Mucosa of descending colon (tissue), 3 donors: ENCODE measurements at regions not wholly inside any gene's neighbourhood (a gene's known extent, or its start where the extent isn't known, plus 50 kb on each side); places are given as distances from the start of the nearest gene placed in this dataset.
A peak's percentile ranks its signal among the peaks of the same experiment; 100 is the strongest.
"Not testable (repeated sequence)": the region's sequence is repeated elsewhere in the genome, so short reads cannot be mapped to it uniquely, and the experiment has no call there.

ENCODE experiments used
- ATAC-seq: fragments of 200-7000 bp; cut with Tn5 transposase; one replicate; pipeline ENCODE4 v1.9.1; 2020; ENCODE audit warnings: mild to moderate bottlenecking, moderate library complexity
- DNase-seq, 3 donors: peaks; one replicate each; pipeline ENCODE4 v3.0.0-alpha.2; 2020
- H3K36me3 ChIP-seq: fragments of 200-600 bp; one replicate; pipeline ENCODE4 v1.8.0; 2021; ENCODE audit warnings: low read depth, mild to moderate bottlenecking
- H3K4me1 ChIP-seq: fragments of 200-600 bp; one replicate; pipeline ENCODE4 v1.8.0; 2021; ENCODE audit warnings: low read depth, mild to moderate bottlenecking
- H3K4me3 ChIP-seq: fragments of 200-600 bp; one replicate; pipeline ENCODE4 v1.8.0; 2021; ENCODE audit warnings: mild to moderate bottlenecking
- H3K9me3 ChIP-seq: fragments of 200-600 bp; one replicate; pipeline ENCODE4 v1.8.0; 2021; ENCODE audit warnings: mild to moderate bottlenecking
- intact Hi-C, 2 donors: fragments of 100-400 bp; cut with DNase I in 1 of 2; cut with micrococcal nuclease in 1 of 2; formaldehyde crosslinking; loops; one replicate each; pipeline versions ENCODE4 v1.11.0 to v1.11.1; 2022; cut with DNase I, micrococcal nuclease
- donor health status: DM: no; HTN: no; CAD: no; lungs with moderate emphysema.
- donor health status: DM: no; HTN: no; CAD: no.
- donor health status: DM: no; HTN: yes; CAD: no.

GRCh38 chr9:40097992-40098391, 742.5 kb downstream of the SPATA31A1 start:
- intact Hi-C loops, H3K9me3 ChIP-seq, H3K36me3 ChIP-seq, H3K4me3 ChIP-seq, ATAC-seq, DNase-seq, H3K4me1 ChIP-seq: not testable (repeated sequence)

DNA sequence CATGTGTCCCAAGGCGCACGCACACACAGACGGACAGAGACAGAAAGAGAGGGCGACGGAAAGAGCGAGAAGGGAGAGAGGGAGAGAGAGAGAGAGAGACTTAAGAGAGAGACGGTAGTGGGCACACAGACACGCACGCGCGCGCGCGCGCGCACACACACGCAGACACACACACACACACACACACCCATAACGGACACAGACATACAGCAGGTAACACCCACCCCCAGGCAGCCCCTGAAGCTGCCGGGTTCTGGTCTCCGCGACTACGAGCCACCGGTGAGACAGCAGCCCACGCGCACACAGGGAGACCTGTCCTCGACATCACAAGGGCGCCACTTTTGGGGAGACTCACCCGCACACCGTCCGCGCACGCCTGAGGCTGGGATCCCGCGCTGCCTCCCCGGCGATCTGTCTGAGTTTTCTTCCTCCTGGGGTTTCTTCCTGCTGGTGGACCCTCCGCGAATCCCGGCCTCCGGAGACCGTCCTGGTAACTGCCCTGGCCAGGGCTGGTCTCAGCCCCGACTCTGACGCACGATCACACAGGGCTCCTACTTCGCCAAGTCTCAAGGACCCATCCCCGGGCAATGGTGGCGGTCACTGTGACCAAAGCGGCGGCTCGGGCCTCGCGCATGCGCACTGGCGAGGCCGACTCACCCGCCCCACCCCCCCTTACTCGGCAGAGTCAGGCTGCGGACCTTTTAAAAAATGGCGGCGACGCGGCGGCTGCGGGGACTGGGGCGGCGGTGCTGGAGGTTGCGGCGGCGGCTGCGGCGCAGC, 750.7 kb downstream of the SPATA31A1 start:
- H3K4me3 ChIP-seq, result peak overlapping the region; percentile 19
- peak; percentile 71 to 77 (median 76) for DNase-seq

DNA sequence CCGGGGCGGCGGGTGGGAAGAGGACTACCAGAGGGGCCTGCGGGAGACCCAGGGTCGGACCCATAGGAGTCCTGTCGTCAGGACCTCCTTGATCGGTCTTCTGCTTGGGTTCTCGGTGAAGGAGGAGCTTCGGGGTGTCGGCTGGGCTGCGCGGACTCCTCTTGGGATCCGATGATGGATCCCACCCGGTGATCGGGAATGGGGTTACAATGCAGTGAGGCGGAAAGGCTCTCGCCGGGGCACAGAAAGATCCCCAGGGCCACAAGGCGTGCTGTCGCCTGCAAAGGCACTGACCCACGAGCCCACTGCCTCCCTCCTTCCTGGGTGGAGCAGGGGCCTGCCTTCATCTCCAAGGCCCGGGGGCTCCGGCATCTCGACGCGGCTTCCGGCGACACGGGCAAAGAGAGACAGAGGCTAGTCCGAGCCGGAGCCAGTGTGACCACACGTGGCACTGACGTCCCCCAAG, 751.3 kb downstream of the SPATA31A1 start:
- peak in 2 of 3 donors; percentile 17 to 25 for DNase-seq
- H3K4me3 ChIP-seq, intact Hi-C loops, ATAC-seq, H3K36me3 ChIP-seq, H3K9me3 ChIP-seq, H3K4me1 ChIP-seq: not testable (repeated sequence)

More for the DNA sequence above, 750.7 kb downstream of the SPATA31A1 start:
- ATAC-seq, result peak; percentile 83
- H3K36me3 ChIP-seq, intact Hi-C loops, H3K4me1 ChIP-seq, H3K9me3 ChIP-seq: not testable (repeated sequence)

- ATAC-seq, H3K9me3 ChIP-seq, intact Hi-C loops, H3K36me3 ChIP-seq, H3K4me3 ChIP-seq, H3K4me1 ChIP-seq: not testable (repeated sequence)
- DNase-seq, result peak in 1 of 3 donors; percentile 16
Measured at GRCh38 chr9:40107251-40107650, 751.8 kb downstream of the SPATA31A1 start.

DNA sequence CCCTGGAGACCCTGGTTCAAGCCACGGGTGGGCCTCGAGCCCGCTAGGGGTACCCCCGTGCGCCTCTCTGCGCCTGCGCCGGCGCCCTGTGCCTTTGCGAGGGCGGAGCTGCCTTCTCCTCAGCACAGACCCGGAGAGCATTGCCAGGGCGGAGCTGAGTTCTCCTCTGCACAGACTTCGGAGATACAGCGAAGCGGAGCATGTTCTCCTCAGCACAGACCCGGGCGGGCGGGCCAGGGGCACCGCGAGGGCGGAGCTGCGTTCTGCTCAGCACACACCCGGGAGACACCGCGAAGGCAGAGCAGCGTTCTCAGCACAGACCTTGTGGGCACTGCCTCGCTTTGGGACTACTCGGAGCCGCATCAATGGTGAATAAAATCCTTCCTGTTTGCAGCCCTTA, 753.0 kb downstream of the SPATA31A1 start:
- ATAC-seq, H3K4me1 ChIP-seq, H3K36me3 ChIP-seq, DNase-seq, H3K9me3 ChIP-seq, H3K4me3 ChIP-seq, intact Hi-C loops: not testable (repeated sequence)

- H3K4me3 ChIP-seq, H3K36me3 ChIP-seq, H3K4me1 ChIP-seq, H3K9me3 ChIP-seq, intact Hi-C loops, ATAC-seq, DNase-seq: not testable (repeated sequence)
Measured at GRCh38 chr9:40110751-40111150, 755.3 kb downstream of the SPATA31A1 start.

DNA sequence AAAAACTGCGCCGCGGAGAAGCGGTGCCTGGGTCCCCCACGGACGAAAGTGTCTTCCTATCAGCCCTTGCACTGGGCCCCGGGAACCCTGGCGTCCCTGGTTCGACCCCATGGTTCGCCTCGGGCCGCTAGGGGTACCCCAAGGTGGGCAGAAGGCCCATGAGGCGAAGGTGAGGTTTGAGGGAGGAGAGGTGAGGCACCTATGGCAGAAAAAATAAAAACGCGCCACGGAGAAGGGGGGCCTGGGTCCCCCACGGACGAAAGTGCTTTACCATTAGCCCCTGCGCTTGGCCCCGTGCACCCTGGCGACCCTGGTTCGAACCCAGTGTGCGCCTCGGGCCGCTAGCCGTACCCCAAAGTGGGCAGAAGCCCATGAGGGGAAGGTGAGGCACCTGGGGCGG, 756.1 kb downstream of the SPATA31A1 start:
- H3K4me3 ChIP-seq, H3K36me3 ChIP-seq, intact Hi-C loops, H3K4me1 ChIP-seq, ATAC-seq, H3K9me3 ChIP-seq: not testable (repeated sequence)
- DNase-seq, result peak in 2 of 3 donors; percentile 17 to 23

DNA sequence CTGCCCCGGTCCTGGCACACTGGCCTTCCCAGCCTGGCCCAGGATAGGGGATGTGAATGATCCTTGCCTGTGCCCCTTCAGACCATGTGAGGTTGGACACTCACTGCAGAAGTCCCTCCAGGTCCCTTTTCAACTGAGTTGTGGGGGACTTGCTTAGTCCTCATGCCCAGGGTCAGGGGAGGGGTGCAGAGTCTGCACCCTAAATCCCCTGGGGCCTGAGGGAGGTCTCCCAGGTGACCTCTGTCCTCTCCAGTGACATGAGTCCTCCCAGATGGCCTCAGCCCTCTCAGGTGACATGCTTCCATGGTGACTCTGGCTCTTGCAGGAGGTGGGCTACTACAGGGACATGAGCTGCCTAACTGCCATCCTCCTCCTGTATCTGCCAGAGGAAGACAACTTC, 775.1 kb downstream of the SPATA31A1 start:
- H3K9me3 ChIP-seq, H3K4me1 ChIP-seq, ATAC-seq, DNase-seq, intact Hi-C loops, H3K36me3 ChIP-seq, H3K4me3 ChIP-seq: not testable (repeated sequence)

DNA sequence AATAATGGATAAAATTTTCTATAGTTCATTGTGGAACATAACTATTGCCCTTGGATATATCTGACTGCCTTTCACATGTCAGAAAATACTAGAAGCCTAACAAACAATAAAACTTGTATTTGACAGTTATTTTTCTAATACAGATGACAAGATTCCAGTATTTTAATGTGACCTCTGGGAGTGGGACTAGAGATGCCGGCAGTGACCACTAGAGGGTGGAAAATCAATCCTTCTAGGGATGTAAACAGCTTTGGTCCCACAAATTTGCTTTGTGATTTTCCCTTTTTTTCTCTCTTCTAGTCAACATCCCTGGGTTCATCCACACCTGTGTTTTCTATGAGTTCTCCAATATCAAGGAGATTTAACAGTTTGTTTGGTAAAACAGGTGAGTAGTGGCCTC, 813.7 kb downstream of the SPATA31A1 start:
- ATAC-seq, H3K9me3 ChIP-seq, H3K36me3 ChIP-seq, intact Hi-C loops, H3K4me3 ChIP-seq, DNase-seq, H3K4me1 ChIP-seq: not testable (repeated sequence)

DNA sequence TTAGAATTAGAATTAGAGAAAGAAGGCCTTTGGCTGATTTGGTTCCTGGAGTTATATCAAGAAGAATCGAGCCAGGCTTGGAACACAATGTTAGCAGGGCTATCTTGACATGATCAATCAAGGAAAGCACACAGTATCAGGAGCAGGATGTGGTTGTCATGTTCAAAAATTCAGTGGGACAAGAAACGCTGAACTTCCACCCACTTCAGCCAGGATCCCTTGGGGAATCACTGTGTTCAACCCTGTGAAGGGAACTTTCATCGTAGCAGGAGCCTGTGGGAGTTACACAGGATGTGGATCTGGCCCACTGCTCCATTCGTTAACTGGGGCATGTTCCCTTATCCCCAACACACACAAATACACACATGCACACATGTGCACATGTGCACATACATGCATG, 817.8 kb downstream of the SPATA31A1 start:
- H3K9me3 ChIP-seq, H3K4me1 ChIP-seq, DNase-seq, H3K36me3 ChIP-seq, intact Hi-C loops, ATAC-seq, H3K4me3 ChIP-seq: not testable (repeated sequence)

GRCh38 chr9:40174035-40174434, 818.6 kb downstream of the SPATA31A1 start:
- H3K4me3 ChIP-seq, H3K4me1 ChIP-seq, H3K36me3 ChIP-seq, intact Hi-C loops, ATAC-seq, DNase-seq, H3K9me3 ChIP-seq: not testable (repeated sequence)

DNA sequence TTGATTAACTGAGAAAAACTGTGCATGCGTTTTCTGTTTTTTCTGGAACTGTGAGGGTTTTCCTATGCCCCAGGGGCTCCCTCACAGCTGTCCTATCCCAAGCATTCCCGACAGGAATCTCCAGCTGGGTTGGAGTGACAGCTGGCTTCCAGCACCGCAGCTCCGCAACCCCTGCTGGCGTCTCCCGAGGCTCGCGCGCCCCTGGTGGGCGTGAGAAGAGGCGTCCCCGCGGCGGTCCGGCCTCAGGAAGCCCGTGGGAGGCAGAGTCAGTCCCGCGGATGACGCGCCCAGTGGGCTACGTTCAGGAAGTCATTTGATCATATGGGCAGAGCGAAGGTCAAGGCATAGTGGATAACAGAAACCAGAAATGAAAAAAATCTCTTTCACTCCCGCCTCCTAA, 821.9 kb downstream of the SPATA31A1 start:
- DNase-seq, result peak in 1 of 3 donors; percentile 25
- H3K9me3 ChIP-seq, H3K4me1 ChIP-seq, intact Hi-C loops, H3K36me3 ChIP-seq, H3K4me3 ChIP-seq, ATAC-seq: not testable (repeated sequence)

- peak; percentile 16 for ATAC-seq
- H3K4me3 ChIP-seq, H3K4me1 ChIP-seq, DNase-seq, H3K36me3 ChIP-seq, H3K9me3 ChIP-seq, intact Hi-C loops: not testable (repeated sequence)
Measured at GRCh38 chr9:40191403-40191802, 835.9 kb downstream of the SPATA31A1 start.

- H3K4me1 ChIP-seq, H3K9me3 ChIP-seq, H3K36me3 ChIP-seq, H3K4me3 ChIP-seq, DNase-seq, ATAC-seq, intact Hi-C loops: not testable (repeated sequence)
Measured at GRCh38 chr9:40192162-40192561, 836.7 kb downstream of the SPATA31A1 start.

DNA sequence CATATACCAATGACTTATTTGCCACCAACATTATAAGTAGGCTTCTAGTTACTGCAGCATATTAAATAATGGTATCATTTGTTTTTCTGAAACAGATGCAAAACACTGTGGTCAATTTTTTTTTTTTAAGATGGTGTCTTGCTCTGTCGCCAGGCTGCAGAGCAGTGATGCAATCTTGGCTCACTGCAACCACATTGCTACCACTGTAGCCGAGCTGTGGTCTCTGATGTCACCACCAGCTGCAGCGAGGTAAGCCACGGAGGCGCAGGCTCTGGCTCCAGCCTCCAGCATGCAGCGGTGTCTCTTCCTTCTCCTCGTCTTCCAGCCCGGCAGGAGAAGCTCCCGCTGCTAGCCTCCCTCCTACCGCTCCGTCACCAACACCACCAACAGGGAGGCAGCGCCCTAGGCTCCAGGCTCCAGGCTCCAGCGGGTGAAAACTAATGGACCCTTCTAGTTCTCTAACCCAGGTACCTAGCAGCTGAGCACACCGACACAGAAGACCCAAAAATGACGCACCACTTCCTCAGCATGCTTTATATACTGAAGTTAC, 840.8 kb downstream of the SPATA31A1 start:
- H3K9me3 ChIP-seq, H3K4me1 ChIP-seq, ATAC-seq, H3K36me3 ChIP-seq, H3K4me3 ChIP-seq, intact Hi-C loops: not testable (repeated sequence)
- peak in 1 of 3 donors; percentile 12 for DNase-seq
